Hindlimb muscle (tissue), 1 donor: ENCODE measurements at regions not wholly inside any gene's neighbourhood (a gene's known extent, or its start where the extent isn't known, plus 50 kb on each side); places are given as distances from the start of the nearest gene placed in this dataset.

Experiments
- DNase-seq: peaks from one replicate; pipeline ENCODE4 v3.0.0-alpha.2; 2013

GRCh38 chr14:29220566-29220965 lies 454.0 kb downstream of the FOXG1 start:
- no peak for DNase-seq

DNA sequence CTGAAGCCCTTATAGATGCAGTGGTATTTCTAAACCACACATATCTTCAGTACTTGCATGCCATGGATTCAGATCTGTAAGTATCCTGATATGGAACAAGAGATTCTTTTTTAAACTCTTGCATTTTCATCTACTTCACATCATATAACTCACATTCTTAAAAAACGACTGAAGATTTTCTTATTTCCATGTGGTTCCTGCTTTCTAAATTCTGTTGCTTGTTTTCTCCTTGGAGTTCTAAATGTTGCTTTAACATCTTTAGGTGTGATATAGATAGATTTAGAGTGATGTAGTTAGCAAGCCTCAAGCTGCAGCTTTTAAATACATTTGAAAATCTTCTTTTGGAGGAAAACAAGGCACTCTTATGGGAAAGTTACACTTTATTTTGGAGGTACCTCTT lies 455.4 kb downstream of the FOXG1 start:
- DNase-seq, result no peak

- DNase-seq, result peak; percentile 30
These were observed 456.2 kb downstream of the FOXG1 start for GRCh38 chr14:29222671-29223268.

DNA sequence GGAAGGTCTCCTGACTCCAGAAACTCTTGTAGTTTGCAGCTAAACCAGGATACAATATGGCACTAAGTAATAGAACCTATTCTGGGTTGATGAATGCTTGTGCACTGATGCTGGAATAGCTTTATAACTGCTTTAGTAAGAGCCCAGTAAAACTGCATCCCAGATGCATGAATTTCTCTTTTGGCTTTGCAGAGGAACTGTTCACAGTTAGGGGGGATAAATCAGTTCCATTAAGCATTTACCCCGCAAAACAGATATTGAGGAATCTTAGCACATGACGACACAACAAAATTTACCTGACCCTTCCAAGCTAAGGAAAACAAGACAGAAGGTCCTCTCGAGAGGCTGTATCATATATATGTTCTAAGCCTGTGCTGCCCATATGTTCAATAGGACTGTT lies 457.4 kb downstream of the FOXG1 start:
- DNase-seq, result no peak

DNA sequence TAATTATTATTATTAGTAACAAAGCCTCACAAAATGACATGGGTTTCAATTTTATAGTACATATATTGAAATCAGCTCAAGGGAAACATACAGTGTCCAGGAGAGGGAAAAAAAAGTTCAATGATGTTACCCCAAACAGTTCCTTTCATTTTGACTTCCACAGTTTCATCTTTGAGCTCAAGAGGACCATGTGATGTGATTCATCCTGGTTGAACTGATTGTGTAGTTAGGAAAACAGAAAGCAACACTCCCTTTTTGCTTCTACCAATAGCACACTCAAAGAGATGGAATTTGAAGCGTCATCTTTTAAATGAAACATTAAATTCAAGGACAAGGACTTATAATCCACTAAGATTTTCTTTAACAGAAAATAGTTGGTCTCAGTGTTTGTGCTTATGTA lies 461.0 kb downstream of the FOXG1 start:
- no peak for DNase-seq

DNA sequence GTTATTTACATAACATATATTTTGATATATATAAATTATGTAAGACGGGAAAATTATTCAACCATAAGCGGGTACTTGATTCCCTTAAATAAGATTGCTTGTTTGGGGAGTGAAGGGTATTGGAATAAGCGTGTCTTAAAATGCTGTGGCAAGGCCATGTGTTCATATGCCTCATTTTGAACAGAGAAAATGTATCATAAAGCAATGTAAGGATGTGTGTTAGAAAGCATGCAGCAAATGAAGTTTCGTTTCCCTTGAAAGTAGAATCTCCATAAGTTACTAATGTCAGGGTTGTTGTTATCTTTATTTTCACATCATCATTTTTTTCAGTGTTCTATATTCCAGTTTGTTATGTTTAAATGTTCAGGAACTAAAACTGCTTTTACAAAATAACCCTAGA lies 465.6 kb downstream of the FOXG1 start:
- no peak for DNase-seq

DNA sequence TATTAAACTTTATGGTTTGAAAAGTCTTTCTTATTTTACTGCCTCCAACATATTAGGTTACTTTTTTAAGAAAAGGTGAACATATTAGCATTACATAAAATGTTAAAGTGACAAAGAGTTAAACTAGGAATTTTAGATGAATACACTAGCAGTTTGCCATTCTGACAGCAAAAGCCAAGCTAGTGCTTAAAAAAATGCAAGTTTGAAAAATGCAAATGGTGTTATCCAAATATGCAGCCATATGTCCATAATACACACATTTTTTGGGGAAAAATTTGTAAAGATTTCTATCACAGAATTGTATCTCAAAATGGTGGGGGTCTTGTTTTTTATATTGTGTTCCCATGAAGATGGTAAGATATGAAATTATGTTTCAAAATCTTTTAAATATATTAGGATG lies 466.1 kb downstream of the FOXG1 start:
- DNase-seq, result no peak

- no peak for DNase-seq
These were observed 466.6 kb downstream of the FOXG1 start for GRCh38 chr14:29233188-29233587.

DNA sequence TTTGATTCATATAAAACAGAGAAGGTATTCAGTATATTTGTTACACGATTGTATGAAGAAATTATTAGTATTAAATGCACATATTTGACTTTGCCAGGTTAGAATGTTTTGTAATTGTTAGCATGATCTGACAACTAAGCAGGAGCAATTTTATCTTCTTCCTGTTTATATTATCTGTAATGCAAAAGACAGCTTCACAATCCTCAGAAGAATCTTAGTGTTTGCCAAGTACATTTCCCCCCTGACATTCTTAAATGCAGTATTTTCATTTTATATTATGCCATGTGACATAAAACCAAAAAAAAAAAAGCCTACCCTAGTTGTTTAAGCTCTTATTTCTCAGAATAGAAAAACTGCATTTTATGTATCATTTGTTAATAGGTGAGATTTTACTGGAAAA lies 469.4 kb downstream of the FOXG1 start:
- DNase-seq, result no peak

- DNase-seq, result no peak
These were observed 469.8 kb downstream of the FOXG1 start for GRCh38 chr14:29236401-29236800.

GRCh38 chr14:29236848-29237247 lies 470.3 kb downstream of the FOXG1 start:
- DNase-seq, result no peak

GRCh38 chr14:29240066-29240465 lies 473.5 kb downstream of the FOXG1 start:
- DNase-seq, result no peak

- DNase-seq, result no peak
These were observed 476.5 kb downstream of the FOXG1 start for GRCh38 chr14:29242755-29243754.

GRCh38 chr14:29255692-29256091 lies 489.1 kb downstream of the FOXG1 start:
- DNase-seq, result no peak

- no peak for DNase-seq
These were observed 496.4 kb downstream of the FOXG1 start for GRCh38 chr14:29262979-29263378.

DNA sequence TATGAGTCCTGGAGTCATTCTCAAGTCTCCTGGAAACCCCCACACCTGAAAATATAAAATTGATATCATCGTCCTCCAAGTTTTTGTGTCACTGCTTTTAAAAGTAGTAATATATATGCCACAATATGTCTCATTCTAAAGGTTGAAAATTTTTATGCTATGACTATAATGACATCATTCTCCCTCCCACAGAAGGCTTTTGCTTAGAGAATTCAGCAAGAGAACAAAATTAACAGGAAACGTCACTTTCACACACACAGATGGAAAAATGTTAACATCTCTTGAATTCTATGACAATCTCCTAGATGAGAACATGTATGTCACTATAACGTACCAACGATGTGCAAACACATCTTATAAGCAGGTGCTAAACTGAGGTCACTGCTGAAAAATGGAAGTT lies 498.3 kb downstream of the FOXG1 start:
- no peak for DNase-seq

GRCh38 chr14:29265852-29266251 lies 499.3 kb downstream of the FOXG1 start:
- no peak for DNase-seq

DNA sequence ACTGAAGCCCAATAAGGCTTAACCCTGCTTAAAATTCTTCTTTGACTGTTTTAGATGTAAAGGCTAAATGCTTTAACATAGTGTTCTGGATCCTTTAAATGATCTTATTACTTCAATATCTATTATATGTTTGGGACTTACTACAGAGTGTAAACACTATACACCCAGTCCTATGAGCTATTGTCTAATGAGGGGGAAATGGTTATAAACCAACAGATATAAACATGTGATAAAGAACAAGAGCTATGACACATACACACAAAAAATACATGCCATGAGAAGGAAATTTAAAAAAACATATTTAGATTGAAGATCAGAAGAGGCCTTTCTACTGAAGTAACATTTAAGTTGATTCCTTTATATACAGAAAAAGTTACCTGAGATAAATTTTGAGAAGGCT lies 505.1 kb downstream of the FOXG1 start:
- no peak for DNase-seq

- DNase-seq, result no peak
These were observed 506.9 kb downstream of the FOXG1 start for GRCh38 chr14:29273513-29273912.

GRCh38 chr14:29274890-29275596 lies 508.5 kb downstream of the FOXG1 start:
- DNase-seq, result no peak

DNA sequence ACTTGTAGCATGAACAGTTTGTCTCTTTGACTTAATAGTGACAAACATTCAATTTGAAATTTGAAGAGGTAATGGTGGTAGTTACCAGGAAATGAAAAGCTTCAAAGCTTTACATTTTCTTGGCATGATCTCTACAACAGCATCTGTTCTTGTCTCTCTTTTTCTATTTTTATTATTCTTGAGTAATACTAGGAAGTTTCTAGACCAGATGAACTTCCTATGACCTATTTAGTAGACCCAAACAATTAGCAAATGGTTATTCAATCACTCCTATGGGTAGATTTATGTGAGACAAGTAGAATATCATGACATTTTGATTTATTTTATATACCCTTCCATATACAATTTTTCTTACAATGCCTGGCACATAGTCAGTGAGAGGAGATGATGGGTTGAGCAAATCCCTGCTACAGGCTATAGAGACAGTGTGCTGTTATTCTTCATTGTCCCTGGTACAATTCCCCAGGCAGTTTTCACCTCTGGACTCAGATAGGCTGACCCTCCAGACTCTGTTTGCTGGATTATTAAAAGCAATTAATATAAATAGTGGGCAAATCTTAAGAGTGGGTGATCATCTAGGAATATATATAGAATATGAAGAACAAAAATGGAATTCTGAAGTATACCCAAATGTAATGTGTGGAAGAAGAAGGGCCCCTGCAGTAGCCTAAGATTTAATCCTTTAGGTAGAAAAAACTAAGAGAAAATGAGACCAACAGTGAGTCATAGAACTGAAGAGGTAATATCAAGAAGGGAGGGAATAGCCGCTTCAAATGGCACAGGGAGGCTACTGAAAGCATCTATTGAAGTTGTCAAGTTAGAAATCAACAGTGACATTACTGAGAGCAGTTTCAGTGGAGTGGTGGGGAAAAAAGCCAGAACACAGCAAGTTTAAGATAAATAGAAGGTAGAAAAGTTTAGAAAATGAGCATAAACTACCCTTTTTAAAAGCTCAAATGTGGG lies 512.0 kb downstream of the FOXG1 start:
- DNase-seq, result no peak

GRCh38 chr14:29282169-29282568 lies 515.6 kb downstream of the FOXG1 start:
- DNase-seq, result no peak
